ENCODE measurements at regions not wholly inside any gene's neighbourhood (a gene's known extent, or its start where the extent isn't known, plus 50 kb on each side); places are given as distances from the start of the nearest gene placed in this dataset.
"Not testable (repeated sequence)": the region's sequence is repeated elsewhere in the genome, so short reads cannot be mapped to it uniquely, and the experiment has no call there.

DNA sequence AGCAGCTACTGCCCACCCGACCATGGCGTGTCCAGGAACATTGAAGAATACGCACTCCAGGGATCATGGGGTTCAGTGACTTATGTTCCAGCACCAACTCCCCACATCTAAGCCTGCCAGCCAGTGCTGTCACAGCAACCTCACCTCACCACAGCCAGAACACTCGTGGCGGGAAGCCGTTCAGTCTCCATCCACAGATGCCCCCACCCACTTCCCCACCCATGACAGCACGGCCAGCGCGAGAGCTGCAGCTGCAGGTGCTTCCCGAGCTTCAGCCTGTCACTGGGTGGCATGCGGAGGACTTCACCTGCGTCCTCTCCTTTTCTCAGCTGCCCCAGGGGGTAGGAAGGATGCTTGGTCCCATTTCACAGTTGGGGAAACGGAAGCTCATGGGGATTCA is 50.3 kb downstream of the RBFOX3 start:
- no peak overlapping the region for H3K4me3 ChIP-seq (ENCODE audit: insufficient read depth, low read depth, low read length, poor library complexity, severe bottlenecking)
- DNase-seq = no peak
- H3K36me3 ChIP-seq (ENCODE audit: control insufficient read depth, insufficient read depth, low read length) = no peaks in the 10 kb centered on the region
- no peak overlapping the region for H3K27ac ChIP-seq (ENCODE audit: insufficient read depth, low read length, poor library complexity, severe bottlenecking)
- H3K9me3 ChIP-seq (ENCODE audit: control insufficient read depth, low read length) = no peaks in the 10 kb centered on the region
- H3K27me3 ChIP-seq (replicated peaks; ENCODE audit: control insufficient read depth, insufficient read depth, low read length, poor library complexity, severe bottlenecking) = peaks cover 3% of the 10 kb centered on the region
- no peaks in the 10 kb centered on the region for H3K4me1 ChIP-seq (ENCODE audit: control insufficient read depth, insufficient read depth, low read length, poor library complexity, severe bottlenecking)

DNA sequence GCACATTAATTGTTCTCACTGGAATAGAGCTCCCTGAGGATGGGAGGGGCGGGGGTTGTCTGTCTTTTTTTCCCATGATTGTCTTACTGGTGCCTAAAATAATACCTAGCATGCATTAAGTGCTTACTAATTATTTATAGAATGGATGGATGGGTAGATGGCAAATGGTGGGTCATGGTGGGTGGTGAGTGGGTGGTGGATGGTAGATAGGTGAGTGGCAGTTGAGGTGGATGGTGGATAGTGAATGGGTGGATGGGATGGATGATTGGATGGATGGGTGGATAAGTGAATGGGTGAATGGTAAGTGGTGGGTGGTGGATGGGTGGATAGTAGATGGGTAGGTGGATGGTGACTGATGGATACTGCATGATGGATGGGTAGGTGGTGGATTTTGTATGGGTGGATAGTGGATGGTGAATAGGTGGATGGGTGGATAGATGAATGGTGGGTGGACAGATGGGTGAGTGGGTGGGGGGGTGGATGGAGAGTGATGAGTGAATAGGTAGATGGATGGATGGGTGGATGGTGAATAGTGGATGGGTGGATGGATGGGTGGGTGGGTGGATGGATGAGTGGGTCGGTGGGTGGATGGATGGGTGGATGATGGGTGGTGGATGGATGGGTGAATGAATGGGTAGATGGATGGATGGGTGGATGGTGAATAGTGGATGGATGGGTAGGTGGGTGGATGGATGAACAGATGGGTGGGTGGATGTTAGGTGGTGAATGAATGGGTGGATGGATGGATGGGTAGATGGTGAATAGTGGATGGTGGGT is 51.6 kb downstream of the RBFOX3 start:
- DNase-seq = no peak
- no peaks in the 10 kb centered on the region for H3K4me1 ChIP-seq (ENCODE audit: control insufficient read depth, insufficient read depth, low read length, poor library complexity, severe bottlenecking)
- no peak overlapping the region for H3K27ac ChIP-seq (ENCODE audit: insufficient read depth, low read length, poor library complexity, severe bottlenecking)
- H3K36me3 ChIP-seq (ENCODE audit: control insufficient read depth, insufficient read depth, low read length) = no peaks in the 10 kb centered on the region
- H3K27me3 ChIP-seq (replicated peaks; ENCODE audit: control insufficient read depth, insufficient read depth, low read length, poor library complexity, severe bottlenecking) = peaks cover 3% of the 10 kb centered on the region
- H3K4me3 ChIP-seq (ENCODE audit: insufficient read depth, low read depth, low read length, poor library complexity, severe bottlenecking) = no peak overlapping the region
- H3K9me3 ChIP-seq (ENCODE audit: control insufficient read depth, low read length) = no peaks in the 10 kb centered on the region

DNA sequence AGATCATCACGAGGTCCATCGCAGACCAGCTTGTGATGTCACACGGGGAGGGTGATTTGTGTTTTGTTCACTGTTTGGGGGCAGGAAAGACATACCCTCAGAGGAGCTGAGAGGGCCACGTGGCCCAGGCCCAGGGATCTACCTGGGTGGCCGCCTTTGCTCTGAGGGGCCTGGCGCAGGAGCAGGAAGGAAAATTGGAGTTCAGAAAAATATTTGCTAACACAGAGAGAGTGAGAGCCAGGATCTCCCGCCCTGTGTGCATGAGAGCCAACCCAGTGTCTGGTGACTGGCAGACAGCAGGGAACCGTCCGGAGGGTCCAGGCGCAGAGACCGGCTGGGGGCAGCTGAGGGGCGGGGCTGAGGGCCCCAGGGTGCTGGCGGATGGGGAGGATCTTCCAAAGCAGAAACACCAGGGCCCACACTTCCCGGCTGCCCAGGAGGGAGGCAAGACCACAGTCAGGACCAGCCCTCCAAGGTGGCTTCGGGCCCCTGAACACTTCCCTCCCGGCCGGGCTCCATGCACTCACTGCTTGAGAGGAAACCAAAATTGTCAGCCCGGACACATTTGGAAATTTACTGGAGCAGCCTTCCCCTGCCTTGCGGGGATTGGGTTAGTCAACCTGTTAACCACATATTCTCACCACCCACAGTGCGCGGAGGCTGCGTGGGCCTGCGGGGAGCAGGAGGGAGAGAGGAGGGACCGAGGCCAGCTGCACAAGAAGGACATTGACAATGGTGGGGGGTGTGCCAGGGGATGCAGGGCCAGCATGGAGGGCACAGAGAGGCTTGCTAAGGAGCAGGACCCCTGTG is 52.6 kb downstream of the RBFOX3 start:
- no peak overlapping the region for H3K4me3 ChIP-seq (ENCODE audit: insufficient read depth, low read depth, low read length, poor library complexity, severe bottlenecking)
- H3K4me1 ChIP-seq (ENCODE audit: control insufficient read depth, insufficient read depth, low read length, poor library complexity, severe bottlenecking) = no peaks in the 10 kb centered on the region
- H3K9me3 ChIP-seq (ENCODE audit: control insufficient read depth, low read length) = no peaks in the 10 kb centered on the region
- H3K27ac ChIP-seq (ENCODE audit: insufficient read depth, low read length, poor library complexity, severe bottlenecking) = no peak overlapping the region
- no peaks in the 10 kb centered on the region for H3K36me3 ChIP-seq (ENCODE audit: control insufficient read depth, insufficient read depth, low read length)
- no peak for DNase-seq
- no peaks in the 10 kb centered on the region for H3K27me3 ChIP-seq (replicated peaks; ENCODE audit: control insufficient read depth, insufficient read depth, low read length, poor library complexity, severe bottlenecking)

DNA sequence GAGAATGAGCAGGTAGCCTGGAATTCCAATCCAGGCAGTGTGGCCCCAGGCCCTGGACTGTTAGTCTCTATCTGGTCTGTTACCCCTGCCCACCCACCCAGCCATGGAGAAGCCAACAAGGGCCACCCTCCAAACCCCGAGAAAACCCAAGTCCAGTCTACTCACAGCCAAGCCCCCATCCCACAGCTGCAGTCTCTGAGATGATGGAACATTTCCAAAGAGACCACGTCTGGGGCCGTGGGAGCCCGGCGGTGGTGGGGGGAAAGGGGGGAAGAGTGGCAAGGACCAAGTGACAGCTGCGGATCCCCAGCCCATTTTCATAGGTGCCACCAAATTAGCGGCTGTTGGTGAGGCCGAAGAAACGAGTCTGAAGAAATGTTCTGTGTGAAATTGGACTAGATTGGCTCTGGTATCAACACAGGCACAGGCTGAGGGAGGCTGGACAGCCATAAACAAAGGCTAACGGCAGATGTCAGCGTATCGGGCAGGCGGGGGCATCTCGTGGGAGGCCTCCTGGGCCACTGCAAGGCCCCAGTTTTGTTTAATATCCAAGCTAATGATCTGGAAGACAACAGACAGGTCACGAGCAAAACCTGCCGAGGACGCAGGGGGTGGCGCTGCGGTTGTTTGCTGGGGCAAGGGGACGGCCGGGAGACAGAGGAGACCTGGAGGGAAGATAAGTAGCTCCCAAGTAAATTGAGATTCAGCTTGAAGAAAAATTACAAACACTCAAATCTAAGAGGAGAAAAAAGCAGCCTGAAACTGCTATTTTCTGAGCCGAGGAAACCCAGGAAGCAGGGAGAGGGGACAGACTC is 53.4 kb downstream of the RBFOX3 start:
- Histone ChIP-seq H3K9me3 (ENCODE audit: control insufficient read depth, low read length) (no peaks in the 10 kb centered on the region), H3K4me1 (ENCODE audit: control insufficient read depth, insufficient read depth, low read length, poor library complexity, severe bottlenecking) (no peaks in the 10 kb centered on the region), H3K4me3 (ENCODE audit: insufficient read depth, low read depth, low read length, poor library complexity, severe bottlenecking) (no peak overlapping the region), H3K36me3 (ENCODE audit: control insufficient read depth, insufficient read depth, low read length) (no peaks in the 10 kb centered on the region), H3K27me3 (replicated peaks; ENCODE audit: control insufficient read depth, insufficient read depth, low read length, poor library complexity, severe bottlenecking) (no peaks in the 10 kb centered on the region), H3K27ac (ENCODE audit: insufficient read depth, low read length, poor library complexity, severe bottlenecking) (no peak overlapping the region)
- DNase-seq = no peak

DNA sequence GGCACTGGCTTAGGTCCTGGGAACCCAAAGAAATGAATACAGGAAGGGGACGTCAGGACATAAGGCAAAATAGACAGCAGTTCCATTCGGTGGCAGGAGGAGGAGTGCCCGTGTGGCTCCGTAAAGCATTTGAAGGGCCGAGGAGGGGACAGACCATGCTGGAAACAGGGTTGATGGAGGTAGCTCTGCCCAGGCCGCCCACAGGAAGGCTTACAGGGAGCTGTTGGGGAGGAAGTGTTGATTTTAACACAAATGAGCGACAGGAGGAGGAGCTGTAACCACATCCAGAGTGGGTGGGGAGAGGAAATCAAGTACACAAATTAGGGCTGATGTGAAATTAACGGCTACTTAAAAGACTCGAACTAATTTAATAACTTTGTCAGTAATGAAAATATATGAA is 54.6 kb downstream of the RBFOX3 start:
- Histone ChIP-seq H3K27ac (ENCODE audit: insufficient read depth, low read length, poor library complexity, severe bottlenecking) (no peak overlapping the region), H3K4me3 (ENCODE audit: insufficient read depth, low read depth, low read length, poor library complexity, severe bottlenecking) (no peak overlapping the region), H3K9me3 (ENCODE audit: control insufficient read depth, low read length) (no peaks in the 10 kb centered on the region), H3K4me1 (ENCODE audit: control insufficient read depth, insufficient read depth, low read length, poor library complexity, severe bottlenecking) (no peaks in the 10 kb centered on the region), H3K27me3 (replicated peaks; ENCODE audit: control insufficient read depth, insufficient read depth, low read length, poor library complexity, severe bottlenecking) (no peaks in the 10 kb centered on the region), H3K36me3 (ENCODE audit: control insufficient read depth, insufficient read depth, low read length) (no peaks in the 10 kb centered on the region)
- no peak for DNase-seq

DNA sequence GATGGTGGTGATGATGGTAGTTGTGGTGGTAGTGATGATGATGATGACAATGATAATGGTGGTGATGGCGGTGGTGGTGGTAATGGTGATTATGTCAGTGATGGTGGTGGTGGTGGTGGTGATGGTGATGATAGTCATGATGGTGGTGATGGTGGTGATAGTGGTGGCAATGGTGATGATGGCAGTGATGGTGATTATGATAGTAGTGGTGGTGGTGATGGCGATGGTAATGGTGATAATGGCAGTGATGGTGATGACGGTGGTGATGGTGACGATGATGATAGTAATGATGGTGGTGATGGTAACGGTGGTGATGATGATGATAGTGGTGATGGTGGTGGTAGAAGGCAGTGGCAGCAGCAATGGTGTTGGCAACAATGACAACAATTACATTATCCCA is 55.3 kb downstream of the RBFOX3 start:
- Histone ChIP-seq H3K36me3 (ENCODE audit: control insufficient read depth, insufficient read depth, low read length) (no peaks in the 10 kb centered on the region), H3K4me3 (ENCODE audit: insufficient read depth, low read depth, low read length, poor library complexity, severe bottlenecking) (no peak overlapping the region), H3K27ac (ENCODE audit: insufficient read depth, low read length, poor library complexity, severe bottlenecking) (no peak overlapping the region), H3K9me3 (ENCODE audit: control insufficient read depth, low read length) (no peaks in the 10 kb centered on the region), H3K4me1 (ENCODE audit: control insufficient read depth, insufficient read depth, low read length, poor library complexity, severe bottlenecking) (no peaks in the 10 kb centered on the region), H3K27me3 (replicated peaks; ENCODE audit: control insufficient read depth, insufficient read depth, low read length, poor library complexity, severe bottlenecking) (no peaks in the 10 kb centered on the region)
- DNase-seq = no peak

DNA sequence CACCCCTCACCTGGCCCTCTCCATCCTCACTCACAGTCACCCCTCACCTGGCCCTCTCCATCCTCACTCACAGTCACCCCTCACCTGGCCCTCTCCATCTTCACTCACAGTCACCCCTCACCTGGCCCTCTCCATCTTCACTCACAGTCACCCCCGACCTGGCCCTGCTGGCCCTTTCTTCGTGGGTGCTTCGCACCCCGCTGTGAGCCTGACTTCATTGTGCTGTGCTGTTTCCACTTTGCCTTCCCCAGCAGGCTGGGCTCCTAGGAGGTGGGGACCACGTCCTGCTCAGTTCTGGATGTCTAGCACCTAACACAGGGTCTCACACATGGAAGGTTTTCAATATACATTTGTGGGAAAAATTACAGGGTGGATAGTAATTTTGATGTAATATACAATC is 56.5 kb downstream of the RBFOX3 start:
- not testable (repeated sequence) for DNase-seq; H3K4me3 ChIP-seq (ENCODE audit: insufficient read depth, low read depth, low read length, poor library complexity, severe bottlenecking); H3K36me3 ChIP-seq (ENCODE audit: control insufficient read depth, insufficient read depth, low read length); H3K27ac ChIP-seq (ENCODE audit: insufficient read depth, low read length, poor library complexity, severe bottlenecking); H3K27me3 ChIP-seq (replicated peaks; ENCODE audit: control insufficient read depth, insufficient read depth, low read length, poor library complexity, severe bottlenecking); H3K9me3 ChIP-seq (ENCODE audit: control insufficient read depth, low read length); H3K4me1 ChIP-seq (ENCODE audit: control insufficient read depth, insufficient read depth, low read length, poor library complexity, severe bottlenecking)

DNA sequence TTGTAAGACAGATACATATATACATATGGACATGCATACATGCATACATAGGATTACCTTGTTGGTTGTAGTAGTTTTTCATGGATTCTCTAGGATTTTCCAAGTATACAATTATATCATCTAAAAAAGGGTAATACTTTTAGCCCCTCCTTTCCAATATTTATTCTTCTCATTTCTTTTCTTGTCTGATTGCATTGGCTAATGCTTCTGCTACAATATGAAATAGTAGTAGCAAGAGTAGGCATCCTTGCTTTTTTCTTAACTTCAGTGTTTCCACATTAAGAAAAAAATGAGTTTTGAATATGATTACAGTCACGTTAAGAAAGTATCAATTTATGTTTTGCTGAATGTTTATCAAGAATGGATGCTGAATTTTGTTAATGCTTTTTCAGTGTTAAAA is 58.0 kb downstream of the RBFOX3 start:
- Histone ChIP-seq H3K27me3 (replicated peaks; ENCODE audit: control insufficient read depth, insufficient read depth, low read length, poor library complexity, severe bottlenecking) (no peaks in the 10 kb centered on the region), H3K4me1 (ENCODE audit: control insufficient read depth, insufficient read depth, low read length, poor library complexity, severe bottlenecking) (no peaks in the 10 kb centered on the region), H3K27ac (ENCODE audit: insufficient read depth, low read length, poor library complexity, severe bottlenecking) (no peak overlapping the region), H3K36me3 (ENCODE audit: control insufficient read depth, insufficient read depth, low read length) (no peaks in the 10 kb centered on the region), H3K4me3 (ENCODE audit: insufficient read depth, low read depth, low read length, poor library complexity, severe bottlenecking) (no peak overlapping the region), H3K9me3 (ENCODE audit: control insufficient read depth, low read length) (no peaks in the 10 kb centered on the region)
- DNase-seq = no peak

DNA sequence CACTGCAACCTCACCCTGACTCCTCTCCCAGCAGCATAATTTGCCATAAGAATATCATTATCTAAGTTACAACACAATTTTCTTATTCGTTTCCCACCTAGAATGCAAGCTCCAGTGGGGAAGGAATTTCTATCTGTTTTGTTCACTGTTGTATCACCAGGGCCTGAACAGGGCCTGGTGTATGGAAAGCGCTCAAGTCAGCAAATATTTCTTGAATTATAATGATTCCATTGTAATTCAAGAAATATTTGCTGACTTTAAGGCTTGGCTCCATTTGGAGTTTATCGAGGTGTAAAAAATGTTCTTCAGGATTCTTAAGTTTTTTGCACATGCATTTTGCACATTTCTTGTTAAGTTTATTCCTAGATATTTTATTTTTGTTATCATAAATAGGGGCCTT is 58.4 kb downstream of the RBFOX3 start:
- DNase-seq = no peak
- no peaks in the 10 kb centered on the region for H3K4me1 ChIP-seq (ENCODE audit: control insufficient read depth, insufficient read depth, low read length, poor library complexity, severe bottlenecking)

More for the DNA sequence above, 58.4 kb downstream of the RBFOX3 start:
- no peaks in the 10 kb centered on the region for H3K9me3 ChIP-seq (ENCODE audit: control insufficient read depth, low read length)
- no peaks in the 10 kb centered on the region for H3K36me3 ChIP-seq (ENCODE audit: control insufficient read depth, insufficient read depth, low read length)
- H3K27me3 ChIP-seq (replicated peaks; ENCODE audit: control insufficient read depth, insufficient read depth, low read length, poor library complexity, severe bottlenecking) = no peaks in the 10 kb centered on the region
- H3K4me3 ChIP-seq (ENCODE audit: insufficient read depth, low read depth, low read length, poor library complexity, severe bottlenecking) = no peak overlapping the region
- no peak overlapping the region for H3K27ac ChIP-seq (ENCODE audit: insufficient read depth, low read length, poor library complexity, severe bottlenecking)
